Endodermal cell (in vitro differentiated cells): ENCODE measurements at regions not wholly inside any gene's neighbourhood (a gene's known extent, or its start where the extent isn't known, plus 50 kb on each side); places are given as distances from the start of the nearest gene placed in this dataset.

ENCODE experiments used
- DNase-seq: peaks from one replicate; pipeline ENCODE4 v3.0.0-alpha.2; 2017
- H3K27ac ChIP-seq: 2 replicates; pipeline ENCODE4 v1.5.1; 2013; ENCODE audit warnings: mild to moderate bottlenecking, low read depth, low read length, moderate library complexity
- H3K27me3 ChIP-seq: 2 replicates; pipeline ENCODE4 v1.6.1; 2013; ENCODE audit warnings: mild to moderate bottlenecking, low read length, moderate library complexity; ENCODE audit not compliant: insufficient read depth, control insufficient read depth, poor library complexity, severe bottlenecking
- H3K36me3 ChIP-seq: 2 replicates; pipeline ENCODE4 v1.7.0; 2013; ENCODE audit warnings: mild to moderate bottlenecking, low read length, moderate library complexity; ENCODE audit not compliant: control insufficient read depth, insufficient read depth
- H3K4me1 ChIP-seq: one replicate; pipeline ENCODE4 v1.7.0; 2013; ENCODE audit warnings: low read length; ENCODE audit not compliant: control insufficient read depth, insufficient read depth
- H3K4me3 ChIP-seq: 2 replicates; pipeline ENCODE4 v1.5.1; 2013; ENCODE audit warnings: mild to moderate bottlenecking, low read length, moderate library complexity
- H3K9ac ChIP-seq: 2 replicates; pipeline ENCODE4 v1.6.1; 2013; ENCODE audit warnings: mild to moderate bottlenecking, low read length, moderate library complexity; ENCODE audit not compliant: poor library complexity, severe bottlenecking; ENCODE audit errors: extremely low read depth
- H3K9me3 ChIP-seq: 2 replicates; pipeline ENCODE4 v1.6.1; 2013; ENCODE audit warnings: mild to moderate bottlenecking, low read length, moderate library complexity; ENCODE audit not compliant: control insufficient read depth
- H3K27ac Mint-ChIP-seq: 2 replicates; pipeline ENCODE4 v1.8.0; 2020; ENCODE audit warnings: mixed read lengths
- H3K27me3 Mint-ChIP-seq: 2 replicates; pipeline ENCODE4 v1.8.0; 2021; ENCODE audit warnings: mild to moderate bottlenecking, mixed read lengths; ENCODE audit not compliant: insufficient read depth
- H3K36me3 Mint-ChIP-seq: 2 replicates; pipeline ENCODE4 v1.8.0; 2020; ENCODE audit warnings: low read depth, mixed read lengths
- H3K4me1 Mint-ChIP-seq: 2 replicates; pipeline ENCODE4 v1.8.0; 2020; ENCODE audit warnings: mixed read lengths
- H3K4me3 Mint-ChIP-seq: 2 replicates; pipeline ENCODE4 v1.8.0; 2020; ENCODE audit warnings: mild to moderate bottlenecking, moderate library complexity, mixed read lengths
- H3K9me3 Mint-ChIP-seq: 2 replicates; pipeline ENCODE4 v1.8.0; 2020; ENCODE audit warnings: mild to moderate bottlenecking, mixed read lengths
- CTCF ChIP-seq: fragments of 200-600 bp; sonication (generic); conservative IDR thresholded peaks from 2 replicates; pipeline ENCODE4 v1.5.0; 2021; ENCODE audit warnings: antibody characterized with exemption, mild to moderate bottlenecking
- WGBS, 2 experiments: methylation state at CpG; one replicate each; pipeline versions ENCODE4 v1.1.5 to v1.1.7; 2013; ENCODE audit warnings: missing lambda C conversion rate in 2 of 2, mixed read lengths in 1 of 2; ENCODE audit not compliant: insufficient coverage in 1 of 2, insufficient read length in 1 of 2; 5-methylcytosine and 5-hydroxymethylcytosine counted together

- no peak for DNase-seq
- no peak overlapping the region for H3K4me3 Mint-ChIP-seq
- H3K4me1 Mint-ChIP-seq: no peaks in the 10 kb centered on the region
- Histone ChIP-seq H3K9ac (no peak overlapping the region), H3K9me3 (peaks cover 80% of the 10 kb centered on the region), H3K36me3 (no peaks in the 10 kb centered on the region), H3K27ac (no peak overlapping the region), H3K4me3 (no peak overlapping the region), H3K27me3 (no peaks in the 10 kb centered on the region), H3K4me1 (no peaks in the 10 kb centered on the region)
- H3K36me3 Mint-ChIP-seq: no peaks in the 10 kb centered on the region
- H3K27me3 Mint-ChIP-seq: no peaks in the 10 kb centered on the region
- WGBS, 2 experiments: 64 to 71% methylated on average over 3 of the region's 3 CpGs
- H3K27ac Mint-ChIP-seq: no peak overlapping the region
- H3K9me3 Mint-ChIP-seq: peaks cover 95% of the 10 kb centered on the region
- no peak for TF ChIP-seq CTCF
Observed at GRCh38 chr20:56174416-56174815, 74.1 kb upstream of the MC3R start.

GRCh38 chr20:56175884-56176283 is 72.6 kb upstream of the MC3R start:
- no peak overlapping the region for H3K4me3 ChIP-seq
- TF ChIP-seq CTCF: no peak
- no peaks in the 10 kb centered on the region for H3K27me3 Mint-ChIP-seq
- peaks cover 94% of the 10 kb centered on the region for H3K9me3 Mint-ChIP-seq
- no peaks in the 10 kb centered on the region for H3K27me3 ChIP-seq
- no peaks in the 10 kb centered on the region for H3K36me3 ChIP-seq
- no peak overlapping the region for H3K27ac Mint-ChIP-seq
- no peak overlapping the region for H3K9ac ChIP-seq
- H3K36me3 Mint-ChIP-seq: no peaks in the 10 kb centered on the region
- H3K4me1 ChIP-seq: no peaks in the 10 kb centered on the region
- no peak for DNase-seq
- no peaks in the 10 kb centered on the region for H3K4me1 Mint-ChIP-seq
- no peak overlapping the region for H3K4me3 Mint-ChIP-seq
- WGBS, 2 experiments: 38 to 65% methylated on average over 2 to 3 of the region's 3 CpGs
- no peak overlapping the region for H3K27ac ChIP-seq
- H3K9me3 ChIP-seq: peaks cover 79% of the 10 kb centered on the region

GRCh38 chr20:56178219-56178618 is 70.3 kb upstream of the MC3R start:
- H3K9ac ChIP-seq: no peak overlapping the region
- H3K27me3 ChIP-seq: no peaks in the 10 kb centered on the region
- Mint-ChIP-seq H3K4me1 (no peaks in the 10 kb centered on the region), H3K36me3 (no peaks in the 10 kb centered on the region), H3K4me3 (no peak overlapping the region), H3K27ac (no peak overlapping the region), H3K27me3 (no peaks in the 10 kb centered on the region), H3K9me3 (peaks cover 93% of the 10 kb centered on the region)
- H3K9me3 ChIP-seq: peaks cover 77% of the 10 kb centered on the region
- 64 to 74% methylated on average over 4 to 6 of the region's 6 CpGs for WGBS, 2 experiments
- no peak overlapping the region for H3K27ac ChIP-seq
- no peak overlapping the region for H3K4me3 ChIP-seq
- no peaks in the 10 kb centered on the region for H3K4me1 ChIP-seq
- no peak for DNase-seq
- H3K36me3 ChIP-seq: no peaks in the 10 kb centered on the region
- no peak for TF ChIP-seq CTCF
